ENCODE measurements at regions not wholly inside any gene's neighbourhood (a gene's known extent, or its start where the extent isn't known, plus 50 kb on each side); places are given as distances from the start of the nearest gene placed in this dataset.

- Histone ChIP-seq H3K36me3 (no peaks in the 10 kb centered on the region), H3K27ac (replicated peaks in 1 of 4) (no peak overlapping the region), H3K4me1 (peaks cover 0 to 3% (median 0%) of the 10 kb centered on the region in 4 donors), H3K4me3 (no peak overlapping the region), H3K9me3 (peaks cover 0 to 11% (median 8%) of the 10 kb centered on the region in 4 donors), H3K27me3 (no peaks in the 10 kb centered on the region)
- intact Hi-C loops (cut with DNase I): no loop called here
- TF ChIP-seq CTCF (IDR thresholded peaks at IDR 0.05) (no peak), POLR2A (IDR thresholded peaks at IDR 0.05; ENCODE audit: low read depth) (no peak), POLR2AphosphoS5 (IDR thresholded peaks at IDR 0.05) (no peak), EP300 (IDR thresholded peaks at IDR 0.05) (no peak)
- DNase-seq (ENCODE audit: extremely low spot score): no peak
- WGBS: 90% methylated on average over 8 of the region's 9 CpGs
Observed at GRCh38 chr10:124212702-124213101, 119.3 kb upstream of the CHST15 start.

GRCh38 chr10:124211921-124212320, 118.5 kb upstream of the CHST15 start:
- DNase-seq (ENCODE audit: extremely low spot score): no peak

GRCh38 chr10:124210263-124210662, 116.9 kb upstream of the CHST15 start:
- no peak overlapping the region for H3K4me3 ChIP-seq
- TF ChIP-seq EP300 (IDR thresholded peaks at IDR 0.05): no peak
- no peak for TF ChIP-seq POLR2A (IDR thresholded peaks at IDR 0.05; ENCODE audit: low read depth)
- TF ChIP-seq POLR2AphosphoS5 (IDR thresholded peaks at IDR 0.05): no peak
- TF ChIP-seq CTCF (IDR thresholded peaks at IDR 0.05): no peak
- WGBS: no CpG with 5 or more reads among the region's 1 CpG
- no peaks in the 10 kb centered on the region for H3K36me3 ChIP-seq
- no peak for DNase-seq (ENCODE audit: extremely low spot score)
- peaks cover 0 to 11% (median 8%) of the 10 kb centered on the region in 4 donors for H3K9me3 ChIP-seq
- H3K4me1 ChIP-seq: no peaks in the 10 kb centered on the region
- H3K27ac ChIP-seq (replicated peaks in 1 of 4): no peak overlapping the region
- H3K27me3 ChIP-seq: no peaks in the 10 kb centered on the region
- intact Hi-C loops (cut with DNase I): no loop called here

More at GRCh38 chr10:124211921-124212320, 118.5 kb upstream of the CHST15 start:
- WGBS: 81% methylated on average over 7 of the region's 8 CpGs
- Histone ChIP-seq H3K4me1 (peaks cover 0 to 3% (median 0%) of the 10 kb centered on the region in 4 donors), H3K27me3 (no peaks in the 10 kb centered on the region), H3K27ac (replicated peaks in 1 of 4) (no peak overlapping the region), H3K4me3 (no peak overlapping the region), H3K9me3 (peaks cover 0 to 11% (median 8%) of the 10 kb centered on the region in 4 donors), H3K36me3 (no peaks in the 10 kb centered on the region)
- intact Hi-C loops (cut with DNase I): no loop called here
- no peak for TF ChIP-seq POLR2A (IDR thresholded peaks at IDR 0.05; ENCODE audit: low read depth)
- no peak for TF ChIP-seq POLR2AphosphoS5 (IDR thresholded peaks at IDR 0.05)
- TF ChIP-seq EP300 (IDR thresholded peaks at IDR 0.05): no peak
- TF ChIP-seq CTCF (IDR thresholded peaks at IDR 0.05): no peak

GRCh38 chr10:124207391-124207790, 114.0 kb upstream of the CHST15 start:
- Histone ChIP-seq H3K27me3 (no peaks in the 10 kb centered on the region), H3K27ac (replicated peaks in 1 of 4) (no peak overlapping the region), H3K4me3 (no peak overlapping the region), H3K36me3 (no peaks in the 10 kb centered on the region), H3K9me3 (peaks cover 0 to 11% (median 8%) of the 10 kb centered on the region in 4 donors), H3K4me1 (no peaks in the 10 kb centered on the region)
- 93% methylated on average over 5 of the region's 5 CpGs for WGBS
- TF ChIP-seq EP300 (IDR thresholded peaks at IDR 0.05): no peak
- no peak for TF ChIP-seq POLR2AphosphoS5 (IDR thresholded peaks at IDR 0.05)
- no peak for TF ChIP-seq CTCF (IDR thresholded peaks at IDR 0.05)
- intact Hi-C loops (cut with DNase I): no loop called here
- no peak for DNase-seq (ENCODE audit: extremely low spot score)

GRCh38 chr10:124206616-124207015, 113.2 kb upstream of the CHST15 start:
- Histone ChIP-seq H3K9me3 (peaks cover 0 to 9% (median 7%) of the 10 kb centered on the region in 4 donors), H3K4me3 (no peak overlapping the region), H3K36me3 (no peaks in the 10 kb centered on the region), H3K27ac (replicated peaks in 1 of 4) (no peak overlapping the region), H3K4me1 (no peaks in the 10 kb centered on the region), H3K27me3 (no peaks in the 10 kb centered on the region)
- intact Hi-C loops (cut with DNase I): no loop called here
- no peak for TF ChIP-seq POLR2AphosphoS5 (IDR thresholded peaks at IDR 0.05)
- DNase-seq (ENCODE audit: extremely low spot score): no peak
- WGBS: 71% methylated on average over 1 of the region's 4 CpGs

Measured in esophagus muscularis mucosa (tissue), 4 donors.